GM13977 (cell line): ENCODE measurements at regions not wholly inside any gene's neighbourhood (a gene's known extent, or its start where the extent isn't known, plus 50 kb on each side); places are given as distances from the start of the nearest gene placed in this dataset.

Source experiments
- DNase-seq: peaks from one replicate; pipeline ENCODE4 v3.0.0; 2012; ENCODE audit warnings: low spot score
- CTCF ChIP-seq: IDR thresholded peaks from 2 replicates; pipeline ENCODE4 v1.5.1; 2012; ENCODE audit warnings: mild to moderate bottlenecking, control low read depth; ENCODE audit not compliant: insufficient read depth; ENCODE audit errors: extremely low read depth, missing control alignments
- in situ Hi-C: fragments of 300-500 bp; cut with MboI; formaldehyde crosslinking; loops from one replicate; pipeline ENCODE4 v1.12.0; 2022; ENCODE audit warnings: low sequenced_read_pairs, low pct_unique_long_range_greater_than_20kb, mixed read lengths, inconsistent platforms; ENCODE audit not compliant: unreplicated experiment

- no peak for DNase-seq
- no peak for TF ChIP-seq CTCF
- in situ Hi-C loops, result no loop called here
Measured at GRCh38 chr12:87921621-87922020, 107.6 kb downstream of the C12orf50 start.

- TF ChIP-seq CTCF, result no peak
- in situ Hi-C loops, result no loop called here
- no peak for DNase-seq
Measured at GRCh38 chr12:87920139-87920538, 109.1 kb downstream of the C12orf50 start.

- in situ Hi-C loops, result no loop called here
Measured at GRCh38 chr12:87901457-87901856, 127.7 kb downstream of the C12orf50 start.

GRCh38 chr12:87897662-87898061 is 131.5 kb downstream of the C12orf50 start:
- TF ChIP-seq CTCF, result no peak
- DNase-seq, result no peak
- in situ Hi-C loops, result no loop called here

More at GRCh38 chr12:87901457-87901856, 127.7 kb downstream of the C12orf50 start:
- DNase-seq, result no peak
- no peak for TF ChIP-seq CTCF

GRCh38 chr12:87883806-87884205 is 145.4 kb downstream of the C12orf50 start:
- no peak for DNase-seq
- no peak for TF ChIP-seq CTCF
- in situ Hi-C loops, result no loop called here

GRCh38 chr12:87879141-87879540 is 150.1 kb downstream of the C12orf50 start:
- in situ Hi-C loops, result no loop called here
- no peak for DNase-seq
- TF ChIP-seq CTCF, result no peak
